ENCODE measurements at regions not wholly inside any gene's neighbourhood (a gene's known extent, or its start where the extent isn't known, plus 50 kb on each side); places are given as distances from the start of the nearest gene placed in this dataset.

- H3K79me2 ChIP-seq (ENCODE audit: control insufficient read depth, insufficient read depth, low read length): no peaks in the 10 kb centered on the region
- no peaks in the 10 kb centered on the region for H3K4me1 ChIP-seq (ENCODE audit: control insufficient read depth, extremely low read depth, insufficient read depth, low read length)
- TF ChIP-seq JUN (IDR thresholded peaks at IDR 0.05; ENCODE audit: borderline replicate concordance, insufficient read depth, insufficient read length, low read depth) (no peak), POLR2A (IDR thresholded peaks at IDR 0.05; ENCODE audit: low read depth, low read length) (no peak), EZH2 (IDR thresholded peaks at IDR 0.05; ENCODE audit: borderline replicate concordance, low read depth, low read length, severe bottlenecking) (no peak), MYC (IDR thresholded peaks at IDR 0.05; ENCODE audit: low read depth, low read length) (no peak), POLR2AphosphoS5 (IDR thresholded peaks at IDR 0.05; ENCODE audit: insufficient read depth, low read depth, low read length) (no peak), FOS (IDR thresholded peaks at IDR 0.05; ENCODE audit: borderline replicate concordance, insufficient read depth, low read length) (no peak), GATA2 (IDR thresholded peaks at IDR 0.05; ENCODE audit: insufficient read depth, insufficient read length, low read depth, low read length) (no peak)
- TF ChIP-seq, protein P1, sequence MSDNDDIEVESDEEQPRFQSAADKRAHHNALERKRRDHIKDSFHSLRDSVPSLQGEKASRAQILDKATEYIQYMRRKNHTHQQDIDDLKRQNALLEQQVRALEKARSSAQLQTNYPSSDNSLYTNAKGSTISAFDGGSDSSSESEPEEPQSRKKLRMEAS (IDR thresholded peaks at IDR 0.05; ENCODE audit: insufficient read depth, insufficient read length): no peak
- TF ChIP-seq, protein P2, sequence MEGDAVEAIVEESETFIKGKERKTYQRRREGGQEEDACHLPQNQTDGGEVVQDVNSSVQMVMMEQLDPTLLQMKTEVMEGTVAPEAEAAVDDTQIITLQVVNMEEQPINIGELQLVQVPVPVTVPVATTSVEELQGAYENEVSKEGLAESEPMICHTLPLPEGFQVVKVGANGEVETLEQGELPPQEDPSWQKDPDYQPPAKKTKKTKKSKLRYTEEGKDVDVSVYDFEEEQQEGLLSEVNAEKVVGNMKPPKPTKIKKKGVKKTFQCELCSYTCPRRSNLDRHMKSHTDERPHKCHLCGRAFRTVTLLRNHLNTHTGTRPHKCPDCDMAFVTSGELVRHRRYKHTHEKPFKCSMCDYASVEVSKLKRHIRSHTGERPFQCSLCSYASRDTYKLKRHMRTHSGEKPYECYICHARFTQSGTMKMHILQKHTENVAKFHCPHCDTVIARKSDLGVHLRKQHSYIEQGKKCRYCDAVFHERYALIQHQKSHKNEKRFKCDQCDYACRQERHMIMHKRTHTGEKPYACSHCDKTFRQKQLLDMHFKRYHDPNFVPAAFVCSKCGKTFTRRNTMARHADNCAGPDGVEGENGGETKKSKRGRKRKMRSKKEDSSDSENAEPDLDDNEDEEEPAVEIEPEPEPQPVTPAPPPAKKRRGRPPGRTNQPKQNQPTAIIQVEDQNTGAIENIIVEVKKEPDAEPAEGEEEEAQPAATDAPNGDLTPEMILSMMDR (IDR thresholded peaks at IDR 0.05; ENCODE audit: extremely low read depth in 1 of 2, insufficient read depth in 1 of 2, low read depth in 1 of 2, low read length in 2 of 2): no peak
- no peaks in the 10 kb centered on the region for H4K20me1 ChIP-seq (replicated peaks; ENCODE audit: control insufficient read depth, extremely low read depth, insufficient read depth, low read length)
- no peak overlapping the region for H3K27ac ChIP-seq (ENCODE audit: insufficient read depth, low read depth, low read length)
- no peak overlapping the region for H3K9ac ChIP-seq (replicated peaks; ENCODE audit: extremely low read depth, insufficient read depth, low read length)
- H3K9me1 ChIP-seq (replicated peaks; ENCODE audit: control insufficient read depth, extremely low read depth, insufficient read depth, low read length): no peaks in the 10 kb centered on the region
- FAIRE-seq: no peak
- no peak for DNase-seq (ENCODE audit: low read depth, low spot score)
- ChIA-PET POLR2A (no interaction called here), CTCF (interaction anchor here (0.6 kb wide), 1 partner anchor 164 kb away, joined by 3 read pairs; no protein-coding TSS in a partner anchor)
- BruUV-seq (replicated peaks): no TSS peak
- no peaks in the 10 kb centered on the region for H3K27me3 ChIP-seq (ENCODE audit: control insufficient read depth in 2 of 2, insufficient read depth in 2 of 2, low read length in 2 of 2)
- intact Hi-C loops (cut with micrococcal nuclease) (no loop called here), dilution Hi-C loops (cut with MboI; ENCODE audit: extremely low pct_ligation_motif_present, low sequenced_read_pairs) (no loop called here)
- no peaks in the 10 kb centered on the region for H3K36me3 ChIP-seq (ENCODE audit: control insufficient read depth in 2 of 2, extremely low read depth in 1 of 2, insufficient read depth in 2 of 2, low read length in 2 of 2)
- no peak overlapping the region for H3K4me3 ChIP-seq (replicated peaks in 1 of 3; ENCODE audit: insufficient read depth in 1 of 3, low read depth in 1 of 3, low read length in 3 of 3)
- H3K9me3 ChIP-seq (replicated peaks; ENCODE audit: control insufficient read depth, insufficient read depth, low read length): no peaks in the 10 kb centered on the region
- no peak overlapping the region for H3K4me2 ChIP-seq (ENCODE audit: insufficient read depth, low read length)
- no peak overlapping the region for H2AFZ ChIP-seq (ENCODE audit: low read depth, low read length)
Measured at GRCh38 chr19:28396287-28396831, 816.6 kb downstream of the UQCRFS1 start.

Measured in endothelial cell of umbilical vein (primary cell).